Panc1 (cell line): ENCODE measurements at regions not wholly inside any gene's neighbourhood (a gene's known extent, or its start where the extent isn't known, plus 50 kb on each side); places are given as distances from the start of the nearest gene placed in this dataset.

Experiments used
- ATAC-seq: fragments of 200-7000 bp; cut with Tn5 transposase; 2 replicates; pipeline ENCODE4 v1.9.1; 2020; ENCODE audit warnings: mild to moderate bottlenecking, moderate library complexity
- BruUV-seq: library from RNA; stranded (reverse); fragments of 400-500 nt; replicated peaks from 2 replicates; lab custom pipeline; 2021; lab: Mats Ljungman, UMichigan
- CTCF ChIA-PET: fragments of 300-600 bp; sonication (Branson Sonifier 250); formaldehyde crosslinking; loops from one replicate; lab custom pipeline; 2022; ENCODE audit warnings: antibody characterized with exemption; lab: Charles Lee
- POLR2A ChIA-PET: fragments of 300-600 bp; sonication (Branson Sonifier 250); formaldehyde crosslinking; loops from one replicate; lab custom pipeline; 2022; ENCODE audit warnings: antibody characterized with exemption; lab: Charles Lee
- DNase-seq: peaks from one replicate; pipeline ENCODE4 v3.0.0-alpha.2; 2010; ENCODE audit warnings: low read depth, low spot score
- H3K27ac ChIP-seq: 2 replicates; pipeline ENCODE4 v1.5.1; 2011; ENCODE audit warnings: mild to moderate bottlenecking, low read length, inconsistent platforms
- H3K27me3 ChIP-seq: fragments of 200-500 bp; sonication (Bioruptor generic); 2 replicates; pipeline ENCODE4 v1.6.0; 2014; ENCODE audit warnings: low read length, inconsistent platforms; ENCODE audit not compliant: control insufficient read depth, insufficient read depth
- H3K36me3 ChIP-seq: fragments of 200-500 bp; sonication (Bioruptor generic); 2 replicates; pipeline ENCODE4 v1.5.1; 2014; ENCODE audit warnings: inconsistent platforms, mild to moderate bottlenecking, low read length, moderate library complexity; ENCODE audit not compliant: control insufficient read depth, insufficient read depth
- H3K4me1 ChIP-seq: 2 replicates; pipeline ENCODE4 v1.5.1; 2011; ENCODE audit warnings: inconsistent platforms, mild to moderate bottlenecking, low read length, moderate library complexity; ENCODE audit not compliant: control insufficient read depth, insufficient read depth
- H3K4me3 ChIP-seq, 2 experiments: 2 replicates each; pipeline ENCODE4 v1.5.1; 2011 to 2012; ENCODE audit warnings: low read depth in 2 of 2, low read length in 2 of 2, mild to moderate bottlenecking in 2 of 2, inconsistent platforms in 1 of 2, moderate library complexity in 1 of 2
- H3K9me3 ChIP-seq: fragments of 200-500 bp; sonication (Bioruptor generic); 2 replicates; pipeline ENCODE4 v1.5.1; 2014; ENCODE audit warnings: low read depth, mild to moderate bottlenecking, inconsistent platforms, low read length, moderate library complexity; ENCODE audit not compliant: control insufficient read depth, insufficient read depth
- POLR2AphosphoS5 ChIP-seq: IDR thresholded peaks from 2 replicates; pipeline ENCODE4 v1.6.1; 2012; ENCODE audit warnings: mild to moderate bottlenecking, low read depth, low read length, moderate library complexity
- SIN3A ChIP-seq: IDR thresholded peaks from 2 replicates; pipeline ENCODE4 v1.6.1; 2012; ENCODE audit warnings: low read depth, mild to moderate bottlenecking, low read length, moderate library complexity, borderline replicate concordance; ENCODE audit not compliant: insufficient read depth
- TCF7L2 ChIP-seq: IDR thresholded peaks from 2 replicates; pipeline ENCODE4 v1.6.1; 2011; ENCODE audit warnings: mild to moderate bottlenecking, low read depth, low read length, inconsistent platforms
- in situ Hi-C: cut with HindIII; loops from 2 replicates; pipeline ENCODE4 v1.10.0; 2016; ENCODE audit warnings: low sequenced_read_pairs, low pct_unique_long_range_greater_than_20kb
- intact Hi-C: fragments of 100-400 bp; cut with micrococcal nuclease; formaldehyde crosslinking; loops from one replicate; pipeline ENCODE4 v1.10.0; 2022; ENCODE audit not compliant: unreplicated experiment
- TF ChIP-seq, protein P1 (sequence below): fragments of 450-650 bp; IDR thresholded peaks from 2 replicates; pipeline ENCODE4 v1.5.1; 2017; ENCODE audit warnings: mild to moderate bottlenecking
- TF ChIP-seq, protein P2 (sequence below), 2 experiments: IDR thresholded peaks; 2 replicates each; pipeline ENCODE4 v1.6.1; 2011 to 2012; ENCODE audit warnings: low read depth in 2 of 2, control low read depth in 1 of 2, low read length in 1 of 2, mild to moderate bottlenecking in 1 of 2, moderate library complexity in 1 of 2; ENCODE audit not compliant: insufficient read depth in 1 of 2

DNA sequence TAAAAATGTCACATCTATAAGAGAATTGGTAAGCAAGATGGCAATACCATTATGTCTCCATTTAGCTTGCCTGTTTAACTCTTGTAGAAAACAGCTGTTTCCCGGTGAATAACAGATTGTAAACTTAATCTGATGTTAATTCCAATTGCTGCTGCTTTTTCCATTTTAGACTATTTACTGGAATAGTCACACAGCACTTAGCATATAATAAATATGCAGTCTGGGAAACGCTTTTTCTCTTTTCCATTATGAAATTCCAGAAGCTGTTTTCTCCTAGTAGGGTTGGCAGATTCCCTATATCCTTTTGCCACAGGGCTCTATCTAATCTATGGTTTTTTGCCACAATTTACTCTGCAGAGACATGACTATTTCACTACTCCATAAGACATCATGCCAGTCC, 148.0 kb downstream of the CEMIP2 start:
- Histone ChIP-seq H3K4me1 (no peaks in the 10 kb centered on the region), H3K27ac (no peak overlapping the region), H3K4me3 (no peak overlapping the region), H3K36me3 (no peaks in the 10 kb centered on the region), H3K9me3 (no peaks in the 10 kb centered on the region), H3K27me3 (no peaks in the 10 kb centered on the region)
- no TSS peak for BruUV-seq
- ChIA-PET CTCF (no interaction called here), POLR2A (interaction anchor here (0.6 kb wide), 1 partner anchor 767 kb away, joined by 4 read pairs; no protein-coding TSS in a partner anchor)
- in situ Hi-C loops: no loop called here
- ATAC-seq (no peak), DNase-seq (no peak)
- no peak for TF ChIP-seq POLR2AphosphoS5
- no peak for TF ChIP-seq SIN3A
- TF ChIP-seq TCF7L2: no peak
- TF ChIP-seq, protein P1, sequence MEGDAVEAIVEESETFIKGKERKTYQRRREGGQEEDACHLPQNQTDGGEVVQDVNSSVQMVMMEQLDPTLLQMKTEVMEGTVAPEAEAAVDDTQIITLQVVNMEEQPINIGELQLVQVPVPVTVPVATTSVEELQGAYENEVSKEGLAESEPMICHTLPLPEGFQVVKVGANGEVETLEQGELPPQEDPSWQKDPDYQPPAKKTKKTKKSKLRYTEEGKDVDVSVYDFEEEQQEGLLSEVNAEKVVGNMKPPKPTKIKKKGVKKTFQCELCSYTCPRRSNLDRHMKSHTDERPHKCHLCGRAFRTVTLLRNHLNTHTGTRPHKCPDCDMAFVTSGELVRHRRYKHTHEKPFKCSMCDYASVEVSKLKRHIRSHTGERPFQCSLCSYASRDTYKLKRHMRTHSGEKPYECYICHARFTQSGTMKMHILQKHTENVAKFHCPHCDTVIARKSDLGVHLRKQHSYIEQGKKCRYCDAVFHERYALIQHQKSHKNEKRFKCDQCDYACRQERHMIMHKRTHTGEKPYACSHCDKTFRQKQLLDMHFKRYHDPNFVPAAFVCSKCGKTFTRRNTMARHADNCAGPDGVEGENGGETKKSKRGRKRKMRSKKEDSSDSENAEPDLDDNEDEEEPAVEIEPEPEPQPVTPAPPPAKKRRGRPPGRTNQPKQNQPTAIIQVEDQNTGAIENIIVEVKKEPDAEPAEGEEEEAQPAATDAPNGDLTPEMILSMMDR: no peak
- TF ChIP-seq, protein P2, sequence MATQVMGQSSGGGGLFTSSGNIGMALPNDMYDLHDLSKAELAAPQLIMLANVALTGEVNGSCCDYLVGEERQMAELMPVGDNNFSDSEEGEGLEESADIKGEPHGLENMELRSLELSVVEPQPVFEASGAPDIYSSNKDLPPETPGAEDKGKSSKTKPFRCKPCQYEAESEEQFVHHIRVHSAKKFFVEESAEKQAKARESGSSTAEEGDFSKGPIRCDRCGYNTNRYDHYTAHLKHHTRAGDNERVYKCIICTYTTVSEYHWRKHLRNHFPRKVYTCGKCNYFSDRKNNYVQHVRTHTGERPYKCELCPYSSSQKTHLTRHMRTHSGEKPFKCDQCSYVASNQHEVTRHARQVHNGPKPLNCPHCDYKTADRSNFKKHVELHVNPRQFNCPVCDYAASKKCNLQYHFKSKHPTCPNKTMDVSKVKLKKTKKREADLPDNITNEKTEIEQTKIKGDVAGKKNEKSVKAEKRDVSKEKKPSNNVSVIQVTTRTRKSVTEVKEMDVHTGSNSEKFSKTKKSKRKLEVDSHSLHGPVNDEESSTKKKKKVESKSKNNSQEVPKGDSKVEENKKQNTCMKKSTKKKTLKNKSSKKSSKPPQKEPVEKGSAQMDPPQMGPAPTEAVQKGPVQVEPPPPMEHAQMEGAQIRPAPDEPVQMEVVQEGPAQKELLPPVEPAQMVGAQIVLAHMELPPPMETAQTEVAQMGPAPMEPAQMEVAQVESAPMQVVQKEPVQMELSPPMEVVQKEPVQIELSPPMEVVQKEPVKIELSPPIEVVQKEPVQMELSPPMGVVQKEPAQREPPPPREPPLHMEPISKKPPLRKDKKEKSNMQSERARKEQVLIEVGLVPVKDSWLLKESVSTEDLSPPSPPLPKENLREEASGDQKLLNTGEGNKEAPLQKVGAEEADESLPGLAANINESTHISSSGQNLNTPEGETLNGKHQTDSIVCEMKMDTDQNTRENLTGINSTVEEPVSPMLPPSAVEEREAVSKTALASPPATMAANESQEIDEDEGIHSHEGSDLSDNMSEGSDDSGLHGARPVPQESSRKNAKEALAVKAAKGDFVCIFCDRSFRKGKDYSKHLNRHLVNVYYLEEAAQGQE (IDR thresholded peaks at IDR 0.05; ENCODE audit: insufficient read depth in 1 of 2, low read depth in 2 of 2, low read length in 1 of 2): no peak
- intact Hi-C loops: no loop called here

DNA sequence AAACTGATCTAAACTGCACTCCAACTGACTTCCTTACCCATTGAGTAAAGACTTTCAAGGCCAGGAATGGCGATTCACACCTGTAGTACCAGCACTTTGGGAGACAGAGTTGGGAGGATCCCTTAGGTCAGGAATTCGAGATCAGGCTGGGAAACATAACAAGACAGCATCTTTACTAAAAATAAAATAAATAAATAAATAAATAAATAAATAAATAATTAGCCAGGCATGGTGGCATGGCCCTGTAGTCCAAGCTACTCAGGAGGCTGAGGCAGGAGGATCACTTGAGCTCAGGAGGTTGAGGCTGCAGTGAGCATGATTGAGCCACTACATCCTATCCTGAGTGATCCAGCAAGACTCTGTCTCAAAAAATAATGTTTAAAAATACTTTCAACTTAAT, 148.4 kb downstream of the CEMIP2 start:
- TF ChIP-seq TCF7L2: no peak
- TF ChIP-seq, protein P2 (IDR thresholded peaks at IDR 0.05; ENCODE audit: insufficient read depth in 1 of 2, low read depth in 2 of 2, low read length in 1 of 2): no peak
- no peak for TF ChIP-seq POLR2AphosphoS5
- POLR2A ChIA-PET: interaction anchor here (0.6 kb wide), 1 partner anchor 767 kb away, joined by 4 read pairs; no protein-coding TSS in a partner anchor
- Histone ChIP-seq H3K27me3 (no peaks in the 10 kb centered on the region), H3K36me3 (no peaks in the 10 kb centered on the region), H3K4me1 (no peaks in the 10 kb centered on the region), H3K27ac (no peak overlapping the region), H3K4me3 (no peak overlapping the region), H3K9me3 (no peaks in the 10 kb centered on the region)
- BruUV-seq: no TSS peak
- in situ Hi-C loops: no loop called here
- DNase-seq (no peak), ATAC-seq (no peak)
- CTCF ChIA-PET: no interaction called here
- intact Hi-C loops: no loop called here
